Thyroid gland (tissue), 4 donors: ENCODE measurements at regions not wholly inside any gene's neighbourhood (a gene's known extent, or its start where the extent isn't known, plus 50 kb on each side); places are given as distances from the start of the nearest gene placed in this dataset.

Source experiments
- DNase-seq, 2 donors: peaks; one replicate each; pipeline ENCODE4 v3.0.0-alpha.2; 2019
- H3K27ac ChIP-seq, 3 donors: fragments of 200-600 bp; sonication (generic); 1 replicate in 2 of 3; 2 replicates in 1 of 3; pipeline ENCODE4 v1.5.1; 2016 to 2019; ENCODE audit warnings: mild to moderate bottlenecking in 1 of 3, moderate library complexity in 1 of 3
- H3K27me3 ChIP-seq: fragments of 200-600 bp; sonication (generic); one replicate; pipeline ENCODE4 v1.5.1; 2019
- H3K36me3 ChIP-seq, 2 donors: fragments of 200-600 bp; sonication (generic); one replicate each; pipeline ENCODE4 v1.5.1; 2016 to 2019
- H3K4me1 ChIP-seq, 2 donors: fragments of 200-600 bp; sonication (generic); one replicate each; pipeline ENCODE4 v1.5.1; 2017 to 2019
- H3K4me3 ChIP-seq, 3 donors: fragments of 200-600 bp; sonication (generic); replicated peaks in 1 of 3; 1 replicate in 2 of 3; 2 replicates in 1 of 3; pipeline ENCODE4 v1.5.1; 2016; ENCODE audit warnings: mild to moderate bottlenecking in 1 of 3
- H3K9me3 ChIP-seq: fragments of 200-600 bp; sonication (generic); one replicate; pipeline ENCODE4 v1.5.1; 2017
- POLR2A ChIP-seq, 2 donors: fragments of 450-650 bp; IDR thresholded peaks; one replicate each; pipeline ENCODE4 v1.6.1; 2017; ENCODE audit warnings: antibody characterized with exemption in 2 of 2, mild to moderate bottlenecking in 2 of 2, moderate library complexity in 1 of 2
- WGBS, 2 donors: methylation state at CpG; one replicate each; pipeline ENCODE4 v1.1.5; 2017; 5-methylcytosine and 5-hydroxymethylcytosine counted together
- intact Hi-C: fragments of 100-400 bp; cut with DNase I; formaldehyde crosslinking; loops from one replicate; pipeline ENCODE4 v1.15.1; 2023
- TF ChIP-seq, protein P1 (sequence below), 6 experiments: fragments of 200-600 bp in 3 of 6; fragments of 450-650 bp in 3 of 6; sonication (generic) in 3 of 6; IDR thresholded peaks; one replicate each; pipeline ENCODE4 v1.5.1; 2016 to 2019; ENCODE audit warnings: antibody characterized with exemption in 6 of 6, mild to moderate bottlenecking in 2 of 6, inconsistent platforms in 1 of 6, moderate library complexity in 1 of 6

DNA sequence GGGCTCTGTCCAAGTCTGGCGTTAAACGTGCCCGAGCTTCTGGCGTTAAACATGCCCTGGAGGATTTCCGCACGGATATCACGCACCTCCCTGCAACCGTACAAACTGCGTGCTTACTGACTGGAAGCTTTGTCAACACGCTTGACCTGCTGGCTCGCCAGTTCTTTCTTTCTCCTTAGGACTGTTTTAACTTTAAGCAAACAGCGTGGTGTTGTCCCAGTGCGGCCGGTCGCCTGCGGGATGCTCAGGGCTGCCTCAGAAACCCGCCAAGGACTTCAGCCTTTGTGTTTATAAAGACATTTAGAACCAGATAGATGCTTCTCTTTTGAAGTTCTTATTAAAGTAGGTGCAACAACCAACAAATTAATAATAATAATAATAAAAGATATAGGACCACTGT lies 946.0 kb downstream of the RAB28 start:
- H3K4me3 ChIP-seq = no peak overlapping the region
- no peaks in the 10 kb centered on the region for H3K9me3 ChIP-seq
- WGBS, 2 donors = 87 to 88% methylated on average over 17 of the region's 17 CpGs
- H3K27me3 ChIP-seq = no peaks in the 10 kb centered on the region
- no peaks in the 10 kb centered on the region for H3K36me3 ChIP-seq
- intact Hi-C loops = no loop called here
- TF ChIP-seq, protein P1, sequence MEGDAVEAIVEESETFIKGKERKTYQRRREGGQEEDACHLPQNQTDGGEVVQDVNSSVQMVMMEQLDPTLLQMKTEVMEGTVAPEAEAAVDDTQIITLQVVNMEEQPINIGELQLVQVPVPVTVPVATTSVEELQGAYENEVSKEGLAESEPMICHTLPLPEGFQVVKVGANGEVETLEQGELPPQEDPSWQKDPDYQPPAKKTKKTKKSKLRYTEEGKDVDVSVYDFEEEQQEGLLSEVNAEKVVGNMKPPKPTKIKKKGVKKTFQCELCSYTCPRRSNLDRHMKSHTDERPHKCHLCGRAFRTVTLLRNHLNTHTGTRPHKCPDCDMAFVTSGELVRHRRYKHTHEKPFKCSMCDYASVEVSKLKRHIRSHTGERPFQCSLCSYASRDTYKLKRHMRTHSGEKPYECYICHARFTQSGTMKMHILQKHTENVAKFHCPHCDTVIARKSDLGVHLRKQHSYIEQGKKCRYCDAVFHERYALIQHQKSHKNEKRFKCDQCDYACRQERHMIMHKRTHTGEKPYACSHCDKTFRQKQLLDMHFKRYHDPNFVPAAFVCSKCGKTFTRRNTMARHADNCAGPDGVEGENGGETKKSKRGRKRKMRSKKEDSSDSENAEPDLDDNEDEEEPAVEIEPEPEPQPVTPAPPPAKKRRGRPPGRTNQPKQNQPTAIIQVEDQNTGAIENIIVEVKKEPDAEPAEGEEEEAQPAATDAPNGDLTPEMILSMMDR (IDR thresholded peaks at IDR 0.05) = no peak
- TF ChIP-seq POLR2A (IDR thresholded peaks at IDR 0.05) = no peak
- no peak overlapping the region for H3K27ac ChIP-seq
- DNase-seq = no peak
- no peaks in the 10 kb centered on the region for H3K4me1 ChIP-seq

GRCh38 chr4:12534684-12535083 lies 949.5 kb downstream of the RAB28 start:
- intact Hi-C loops = no loop called here
- H3K27me3 ChIP-seq = no peaks in the 10 kb centered on the region
- no peak for TF ChIP-seq POLR2A (IDR thresholded peaks at IDR 0.05)
- TF ChIP-seq, protein P1 (IDR thresholded peaks at IDR 0.05) = no peak
- no peak overlapping the region for H3K4me3 ChIP-seq
- H3K9me3 ChIP-seq = no peaks in the 10 kb centered on the region
- no peak for DNase-seq
- no peaks in the 10 kb centered on the region for H3K4me1 ChIP-seq
- no peak overlapping the region for H3K27ac ChIP-seq
- WGBS, 2 donors = 91 to 96% methylated on average over 1 of the region's 1 CpG
- H3K36me3 ChIP-seq = no peaks in the 10 kb centered on the region

DNA sequence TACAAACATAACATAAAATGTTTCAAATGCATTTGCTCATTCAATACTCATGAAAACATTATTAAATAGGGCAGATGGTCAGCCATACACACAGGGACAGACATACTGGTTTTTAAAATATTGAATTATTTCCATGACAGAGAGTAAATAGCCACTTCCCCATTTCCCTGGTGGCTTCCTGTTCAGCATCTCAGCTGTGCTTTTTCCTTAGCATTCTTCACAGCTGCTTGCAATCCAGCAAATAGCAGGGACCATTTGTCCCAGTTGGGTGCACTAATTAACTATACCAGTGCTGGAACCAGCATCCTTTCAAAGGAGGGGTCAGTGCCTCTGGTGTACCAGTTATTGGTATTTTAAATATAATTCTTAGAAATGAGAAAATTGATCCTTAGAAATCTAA lies 964.7 kb downstream of the RAB28 start:
- TF ChIP-seq, protein P1 (IDR thresholded peaks at IDR 0.05) = no peak
- TF ChIP-seq POLR2A (IDR thresholded peaks at IDR 0.05) = no peak
- no peaks in the 10 kb centered on the region for H3K36me3 ChIP-seq
- DNase-seq = no peak
- no peak overlapping the region for H3K4me3 ChIP-seq
- no peaks in the 10 kb centered on the region for H3K9me3 ChIP-seq
- no peaks in the 10 kb centered on the region for H3K27me3 ChIP-seq
- H3K27ac ChIP-seq = no peak overlapping the region
- intact Hi-C loops = no loop called here
- H3K4me1 ChIP-seq = no peaks in the 10 kb centered on the region

DNA sequence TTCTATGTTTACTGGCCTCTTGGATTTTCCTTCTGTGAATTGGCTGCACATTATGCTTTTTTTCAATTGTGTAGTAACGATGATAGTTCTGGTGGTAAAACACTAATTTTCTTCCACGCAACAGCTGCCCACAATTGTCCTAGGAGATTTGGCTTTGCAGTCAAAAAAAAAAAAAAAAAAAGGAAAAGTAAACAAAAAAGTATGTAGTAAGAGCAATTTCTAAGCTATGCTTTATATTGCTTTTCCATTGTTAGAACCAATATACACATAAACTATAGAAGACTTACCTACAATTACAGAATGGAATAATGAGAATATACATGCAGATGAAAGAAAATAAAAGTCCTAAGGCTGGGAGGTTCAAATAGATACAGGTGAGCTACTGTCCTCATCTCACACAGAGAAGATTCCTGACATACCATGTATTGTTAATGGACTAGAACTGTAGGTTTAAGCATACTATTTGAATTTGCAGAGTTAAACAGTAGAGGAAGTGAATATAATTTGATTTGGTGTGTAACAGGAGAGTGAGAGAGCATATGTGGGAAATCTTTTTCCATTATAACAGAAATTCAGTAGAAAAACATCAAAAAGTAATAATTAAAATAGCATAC lies 976.2 kb downstream of the RAB28 start:
- Histone ChIP-seq H3K4me1 (no peaks in the 10 kb centered on the region), H3K36me3 (no peaks in the 10 kb centered on the region), H3K4me3 (no peak overlapping the region), H3K27me3 (no peaks in the 10 kb centered on the region), H3K9me3 (no peaks in the 10 kb centered on the region), H3K27ac (no peak overlapping the region)
- WGBS, 2 donors = 73 to 75% methylated on average over 2 of the region's 2 CpGs
- intact Hi-C loops = no loop called here
- TF ChIP-seq POLR2A (IDR thresholded peaks at IDR 0.05) = no peak
- TF ChIP-seq, protein P1 (IDR thresholded peaks at IDR 0.05) = no peak
- DNase-seq = no peak

DNA sequence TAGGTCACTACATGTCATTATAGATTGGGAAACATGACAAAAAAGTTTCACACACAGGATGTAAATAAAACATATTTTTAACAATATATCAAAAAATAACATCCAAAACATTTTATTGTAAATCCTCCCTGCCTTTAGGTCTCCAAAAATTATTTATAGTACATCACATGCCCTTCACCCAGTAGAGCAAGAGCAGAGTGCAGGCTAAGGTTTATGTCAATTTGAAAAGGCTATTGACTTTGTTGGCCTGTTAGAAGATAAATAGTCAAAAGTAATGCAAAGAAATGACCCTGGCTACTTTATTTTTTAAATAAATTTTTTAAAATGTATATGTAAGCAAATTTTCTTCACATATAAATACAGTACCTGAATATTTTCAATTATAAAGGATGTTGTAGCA lies 983.7 kb downstream of the RAB28 start:
- TF ChIP-seq, protein P1 (IDR thresholded peaks at IDR 0.05) = no peak
- TF ChIP-seq POLR2A (IDR thresholded peaks at IDR 0.05) = no peak
- no peaks in the 10 kb centered on the region for H3K9me3 ChIP-seq
- no peaks in the 10 kb centered on the region for H3K4me1 ChIP-seq
- no peaks in the 10 kb centered on the region for H3K36me3 ChIP-seq
- H3K27ac ChIP-seq = no peak overlapping the region
- DNase-seq = no peak
- H3K4me3 ChIP-seq = no peak overlapping the region
- H3K27me3 ChIP-seq = no peaks in the 10 kb centered on the region
- intact Hi-C loops = no loop called here
